Fibroblast of lung (primary cell): ENCODE measurements at regions not wholly inside any gene's neighbourhood (a gene's known extent, or its start where the extent isn't known, plus 50 kb on each side); places are given as distances from the start of the nearest gene placed in this dataset.
A peak's percentile ranks its signal among the peaks of the same experiment; 100 is the strongest.
"Not testable (repeated sequence)": the region's sequence is repeated elsewhere in the genome, so short reads cannot be mapped to it uniquely, and the experiment has no call there.

Experiments
- DNase-seq, 2 donors: peaks; one replicate each; pipeline versions ENCODE4 v3.0.0 to v3.0.0-alpha.2; 2010; ENCODE audit warnings: low read depth in 2 of 2
- H2AFZ ChIP-seq: 2 replicates; pipeline ENCODE4 v1.5.1; 2012; ENCODE audit warnings: low read length, control low read depth, inconsistent platforms
- H3K27ac ChIP-seq: 2 replicates; pipeline ENCODE4 v1.5.1; 2011; ENCODE audit warnings: low read length, control low read depth; ENCODE audit not compliant: insufficient read depth
- H3K27me3 ChIP-seq: 2 replicates; pipeline ENCODE4 v1.5.1; 2011; ENCODE audit warnings: mild to moderate bottlenecking, low read length; ENCODE audit not compliant: control insufficient read depth, insufficient read depth
- H3K36me3 ChIP-seq: 2 replicates; pipeline ENCODE4 v1.5.1; 2011; ENCODE audit warnings: low read length; ENCODE audit not compliant: control insufficient read depth, insufficient read depth
- H3K4me1 ChIP-seq: 2 replicates; pipeline ENCODE4 v1.5.1; 2011; ENCODE audit warnings: low read length; ENCODE audit not compliant: control insufficient read depth, insufficient read depth; ENCODE audit errors: extremely low read depth
- H3K4me2 ChIP-seq: 2 replicates; pipeline ENCODE4 v1.5.1; 2011; ENCODE audit warnings: low read length, control low read depth; ENCODE audit not compliant: insufficient read depth; ENCODE audit errors: extremely low read depth
- H3K4me3 ChIP-seq, 4 experiments: fragments of 200-600 bp in 1 of 4; sonication (generic) in 1 of 4; replicated peaks in 1 of 4; 2 replicates each; pipeline ENCODE4 v1.5.1; 2011 to 2016; ENCODE audit warnings: low read length in 4 of 4, low read depth in 3 of 4, mild to moderate bottlenecking in 3 of 4, control low read depth in 2 of 4, inconsistent platforms in 1 of 4, mixed read lengths in 1 of 4; ENCODE audit not compliant: insufficient read depth in 1 of 4; ENCODE audit errors: control extremely low read depth in 1 of 4
- H3K79me2 ChIP-seq: 2 replicates; pipeline ENCODE4 v1.5.1; 2012; ENCODE audit warnings: mild to moderate bottlenecking, low read length, inconsistent platforms; ENCODE audit not compliant: control insufficient read depth, insufficient read depth
- H3K9ac ChIP-seq: 2 replicates; pipeline ENCODE4 v1.5.1; 2011; ENCODE audit warnings: mild to moderate bottlenecking, low read length, control low read depth; ENCODE audit not compliant: insufficient read depth
- H3K9me3 ChIP-seq: 2 replicates; pipeline ENCODE4 v1.5.1; 2012; ENCODE audit warnings: low read depth, low read length; ENCODE audit not compliant: control insufficient read depth, insufficient read depth
- H4K20me1 ChIP-seq: 2 replicates; pipeline ENCODE4 v1.5.1; 2011; ENCODE audit warnings: low read length; ENCODE audit not compliant: control insufficient read depth, insufficient read depth; ENCODE audit errors: extremely low read depth
- CTCF ChIP-seq, 2 donors: IDR thresholded peaks in 1 of 2; conservative IDR thresholded peaks in 1 of 2; 1 replicate in 1 of 2; 2 replicates in 1 of 2; pipeline ENCODE4 v1.5.1; 2011 to 2012; ENCODE audit warnings: low read length in 2 of 2, control low read depth in 1 of 2, inconsistent platforms in 1 of 2, low read depth in 1 of 2, mild to moderate bottlenecking in 1 of 2
- EZH2 ChIP-seq: IDR thresholded peaks from 2 replicates; pipeline ENCODE4 v1.5.1; 2012; ENCODE audit warnings: low read length, control low read depth, mild to moderate bottlenecking; ENCODE audit errors: missing control alignments

DNA sequence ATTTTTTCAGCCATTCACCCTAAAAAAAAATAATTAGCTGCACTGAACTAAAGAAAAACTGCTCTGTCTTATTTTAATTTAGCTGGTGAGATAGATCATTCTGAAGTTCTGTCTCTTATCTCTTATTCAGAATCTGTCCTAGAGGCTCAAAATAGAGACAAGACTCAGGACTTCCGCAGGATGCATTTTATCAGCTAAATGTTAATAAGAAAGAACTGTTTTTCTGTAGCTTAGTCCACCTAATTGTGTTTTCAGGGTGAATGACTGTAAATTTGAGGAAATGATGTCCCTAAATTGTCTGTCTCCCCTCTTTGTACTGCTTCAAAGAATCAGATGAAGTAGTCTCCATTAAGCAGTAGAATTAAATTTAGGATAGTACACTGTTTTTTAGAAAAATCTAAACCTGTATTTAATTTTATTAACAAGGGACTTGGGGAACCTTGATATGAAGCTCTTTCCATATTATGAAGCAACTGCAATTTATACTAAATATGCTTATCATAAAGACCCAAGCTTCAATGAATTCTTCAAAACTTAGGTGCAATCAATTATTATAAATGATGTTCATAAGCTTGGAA is 671.9 kb downstream of the RWDD3 start:
- Histone ChIP-seq H2AFZ (no peak overlapping the region), H3K4me3 (no peak overlapping the region), H4K20me1 (no peaks in the 10 kb centered on the region), H3K9ac (no peak overlapping the region), H3K79me2 (no peaks in the 10 kb centered on the region), H3K36me3 (no peaks in the 10 kb centered on the region), H3K4me2 (no peak overlapping the region), H3K27me3 (no peaks in the 10 kb centered on the region), H3K4me1 (no peaks in the 10 kb centered on the region), H3K27ac (no peak overlapping the region), H3K9me3 (no peaks in the 10 kb centered on the region)
- no peak for TF ChIP-seq CTCF (conservative IDR thresholded peaks at IDR 0.05 in 1 of 2, IDR thresholded peaks at IDR 0.05 in 1 of 2; ENCODE audit: low read depth in 1 of 2, low read length in 2 of 2)
- no peak for TF ChIP-seq EZH2
- no peak for DNase-seq

GRCh38 chr1:95911739-95912138 is 677.7 kb downstream of the RWDD3 start:
- H3K4me1 ChIP-seq, H3K79me2 ChIP-seq, H3K36me3 ChIP-seq, H3K4me3 ChIP-seq, H4K20me1 ChIP-seq, DNase-seq, H3K27ac ChIP-seq, H3K4me2 ChIP-seq, H2AFZ ChIP-seq, H3K9me3 ChIP-seq, H3K9ac ChIP-seq, H3K27me3 ChIP-seq: not testable (repeated sequence)

GRCh38 chr1:95916616-95917015 is 682.6 kb downstream of the RWDD3 start:
- no peak overlapping the region for H3K4me3 ChIP-seq
- no peaks in the 10 kb centered on the region for H3K36me3 ChIP-seq
- H3K4me2 ChIP-seq, result no peak overlapping the region
- no peaks in the 10 kb centered on the region for H3K79me2 ChIP-seq
- TF ChIP-seq EZH2, result no peak
- TF ChIP-seq CTCF (conservative IDR thresholded peaks at IDR 0.05 in 1 of 2, IDR thresholded peaks at IDR 0.05 in 1 of 2; ENCODE audit: low read depth in 1 of 2, low read length in 2 of 2), result peak; percentile 38 to 56
- H3K9ac ChIP-seq, result no peak overlapping the region
- H4K20me1 ChIP-seq, result no peaks in the 10 kb centered on the region
- H3K9me3 ChIP-seq, result no peaks in the 10 kb centered on the region
- H3K27ac ChIP-seq, result no peak overlapping the region
- H3K4me1 ChIP-seq, result no peaks in the 10 kb centered on the region
- H2AFZ ChIP-seq, result no peak overlapping the region
- H3K27me3 ChIP-seq, result no peaks in the 10 kb centered on the region
- peak; percentile 8 to 53 for DNase-seq
